HepG2 (cell line): ENCODE measurements at regions not wholly inside any gene's neighbourhood (a gene's known extent, or its start where the extent isn't known, plus 50 kb on each side); places are given as distances from the start of the nearest gene placed in this dataset.

ENCODE experiments used
- HIC2 ChIP-seq: sonication (generic); formaldehyde crosslinking; IDR thresholded peaks from 2 replicates; pipeline ENCODE4 v1.9.0; 2022; ENCODE audit warnings: low read depth, missing genetic modification reagents
- HINFP ChIP-seq: sonication (generic); formaldehyde crosslinking; IDR thresholded peaks from 2 replicates; pipeline ENCODE4 v1.4.0; 2020; ENCODE audit warnings: low read depth, mild to moderate bottlenecking, missing genetic modification reagents
- MAFF ChIP-seq: IDR thresholded peaks from 2 replicates; pipeline ENCODE4 v1.6.1; 2011; ENCODE audit warnings: low read depth, low read length, improper control_type of control experiment
- REST ChIP-seq, 2 experiments: IDR thresholded peaks; 2 replicates each; pipeline ENCODE4 v1.6.1; 2011 to 2012; ENCODE audit warnings: low read length in 2 of 2, borderline replicate concordance in 1 of 2, low read depth in 1 of 2, mild to moderate bottlenecking in 1 of 2, moderate library complexity in 1 of 2
- SP140L ChIP-seq: sonication (generic); formaldehyde crosslinking; IDR thresholded peaks from 2 replicates; pipeline ENCODE4 v1.4.0; 2020; ENCODE audit warnings: missing genetic modification reagents, borderline replicate concordance
- TCF7 ChIP-seq: sonication (generic); IDR thresholded peaks from 2 replicates; pipeline ENCODE4 v1.6.1; 2016; ENCODE audit warnings: antibody characterized with exemption, low read depth
- ZBED4 ChIP-seq: sonication (generic); formaldehyde crosslinking; IDR thresholded peaks from 2 replicates; pipeline ENCODE4 v1.4.0; 2020; ENCODE audit warnings: missing genetic modification reagents, borderline replicate concordance
- ZBTB20 ChIP-seq: sonication (generic); formaldehyde crosslinking; IDR thresholded peaks from 2 replicates; pipeline ENCODE4 v1.8.1; 2023; ENCODE audit warnings: missing genetic modification reagents, low read depth, mild to moderate bottlenecking, borderline replicate concordance
- ZNF280D ChIP-seq: sonication (generic); formaldehyde crosslinking; IDR thresholded peaks from 2 replicates; pipeline ENCODE4 v1.5.1; 2020; ENCODE audit warnings: mild to moderate bottlenecking, missing genetic modification reagents
- ZSCAN5A ChIP-seq: sonication (generic); formaldehyde crosslinking; IDR thresholded peaks from 2 replicates; pipeline ENCODE4 v1.8.0; 2022; ENCODE audit warnings: mild to moderate bottlenecking, missing genetic modification reagents, borderline replicate concordance

GRCh38 chr12:46473634-46474329 is 101.2 kb upstream of the SLC38A2 start (continued):
- TF ChIP-seq SP140L (CRISPR knock-in tag) (peak; percentile 64; the same call in 1 of the 2 replicates), TCF7 (peak; percentile 88), MAFF (peak; percentile 18; the same call in 1 of the 2 replicates), HIC2 (CRISPR knock-in tag) (peak; percentile 53; the same call in 1 of the 2 replicates), HINFP (CRISPR knock-in tag) (no peak), ZNF280D (CRISPR knock-in tag) (no peak), ZBTB20 (CRISPR knock-in tag) (peak; percentile 73; the same call in 1 of the 2 replicates), ZSCAN5A (CRISPR knock-in tag) (peak; percentile 59; the same call in 1 of the 2 replicates), REST (IDR thresholded peaks at IDR 0.05; ENCODE audit: borderline replicate concordance in 1 of 2, low read depth in 1 of 2, low read length in 2 of 2) (peak in 1 of 2 experiments; percentile 59; a peak in 1 of 4 replicates), ZBED4 (peak; percentile 39; the same call in 1 of the 2 replicates)
